Kidney epithelial cell (primary cell): ENCODE measurements at regions not wholly inside any gene's neighbourhood (a gene's known extent, or its start where the extent isn't known, plus 50 kb on each side); places are given as distances from the start of the nearest gene placed in this dataset.
A peak's percentile ranks its signal among the peaks of the same experiment; 100 is the strongest.

Source experiments
- DNase-seq: peaks from one replicate; pipeline ENCODE4 v3.0.0-alpha.2; 2010; ENCODE audit warnings: low read depth
- H3K27me3 ChIP-seq: 2 replicates; pipeline ENCODE4 v1.6.0; 2011; ENCODE audit warnings: low read length; ENCODE audit not compliant: control insufficient read depth, insufficient read depth
- H3K36me3 ChIP-seq: 2 replicates; pipeline ENCODE4 v1.5.1; 2011; ENCODE audit warnings: low read length; ENCODE audit not compliant: control insufficient read depth, insufficient read depth
- H3K4me3 ChIP-seq: 2 replicates; pipeline ENCODE4 v1.5.1; 2011; ENCODE audit warnings: low read depth, mild to moderate bottlenecking, control low read depth, low read length
- TF ChIP-seq, protein P1 (sequence below): IDR thresholded peaks from 2 replicates; pipeline ENCODE4 v1.5.1; 2011; ENCODE audit warnings: mild to moderate bottlenecking, moderate library complexity, low read length, control low read depth, inconsistent platforms; ENCODE audit not compliant: insufficient read depth, poor library complexity, severe bottlenecking

DNA sequence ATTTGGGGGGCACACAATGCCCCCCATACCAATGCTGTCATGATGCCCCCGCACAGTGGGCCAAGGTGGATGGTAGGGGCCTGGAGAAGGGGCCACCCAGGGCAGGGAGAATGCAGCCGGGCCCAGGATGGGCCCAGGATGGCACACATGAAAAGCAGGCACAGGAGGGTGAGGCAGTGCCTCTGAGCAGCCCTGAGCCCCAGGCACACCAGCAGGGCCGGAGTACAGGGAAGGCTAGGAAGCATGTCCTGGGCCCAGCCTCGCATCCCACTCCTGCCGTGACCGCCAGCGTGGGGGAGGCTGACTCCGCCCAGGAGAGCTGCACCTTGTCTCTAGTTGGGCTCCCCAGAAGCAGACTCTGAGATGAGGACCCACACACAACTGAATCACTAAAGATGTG lies 59.3 kb upstream of the TMEM72 start:
- TF ChIP-seq, protein P1, sequence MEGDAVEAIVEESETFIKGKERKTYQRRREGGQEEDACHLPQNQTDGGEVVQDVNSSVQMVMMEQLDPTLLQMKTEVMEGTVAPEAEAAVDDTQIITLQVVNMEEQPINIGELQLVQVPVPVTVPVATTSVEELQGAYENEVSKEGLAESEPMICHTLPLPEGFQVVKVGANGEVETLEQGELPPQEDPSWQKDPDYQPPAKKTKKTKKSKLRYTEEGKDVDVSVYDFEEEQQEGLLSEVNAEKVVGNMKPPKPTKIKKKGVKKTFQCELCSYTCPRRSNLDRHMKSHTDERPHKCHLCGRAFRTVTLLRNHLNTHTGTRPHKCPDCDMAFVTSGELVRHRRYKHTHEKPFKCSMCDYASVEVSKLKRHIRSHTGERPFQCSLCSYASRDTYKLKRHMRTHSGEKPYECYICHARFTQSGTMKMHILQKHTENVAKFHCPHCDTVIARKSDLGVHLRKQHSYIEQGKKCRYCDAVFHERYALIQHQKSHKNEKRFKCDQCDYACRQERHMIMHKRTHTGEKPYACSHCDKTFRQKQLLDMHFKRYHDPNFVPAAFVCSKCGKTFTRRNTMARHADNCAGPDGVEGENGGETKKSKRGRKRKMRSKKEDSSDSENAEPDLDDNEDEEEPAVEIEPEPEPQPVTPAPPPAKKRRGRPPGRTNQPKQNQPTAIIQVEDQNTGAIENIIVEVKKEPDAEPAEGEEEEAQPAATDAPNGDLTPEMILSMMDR = no peak
- no peaks in the 10 kb centered on the region for H3K36me3 ChIP-seq
- H3K4me3 ChIP-seq = no peak overlapping the region
- H3K27me3 ChIP-seq = no peaks in the 10 kb centered on the region
- DNase-seq = no peak

GRCh38 chr10:44853148-44853734 lies 57.9 kb upstream of the TMEM72 start:
- TF ChIP-seq, protein P1 = peak; percentile 53
- Histone ChIP-seq H3K27me3 (no peaks in the 10 kb centered on the region), H3K36me3 (no peaks in the 10 kb centered on the region), H3K4me3 (no peak overlapping the region)
- no peak for DNase-seq

DNA sequence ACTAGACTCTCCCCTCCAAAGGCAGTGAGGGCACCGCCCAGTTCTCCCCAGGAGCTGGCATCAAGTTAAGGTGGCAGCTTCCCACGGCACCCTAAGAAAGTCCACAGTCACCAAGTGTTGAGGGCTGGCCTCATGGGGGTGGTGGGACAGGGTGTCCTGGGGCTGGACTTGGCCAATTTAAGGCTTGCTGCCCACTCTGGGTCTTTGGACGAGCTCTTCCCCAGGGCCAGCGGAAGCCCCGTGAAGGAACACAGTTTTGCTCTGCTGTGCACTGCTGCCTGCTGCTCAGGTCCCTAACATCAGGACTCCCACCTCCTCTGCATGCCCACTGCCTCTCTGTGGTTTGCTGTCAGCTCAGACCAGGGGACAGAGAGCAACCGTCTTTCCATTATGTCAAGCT lies 57.3 kb upstream of the TMEM72 start:
- no peaks in the 10 kb centered on the region for H3K27me3 ChIP-seq
- TF ChIP-seq, protein P1 = no peak
- no peak overlapping the region for H3K4me3 ChIP-seq
- no peaks in the 10 kb centered on the region for H3K36me3 ChIP-seq
- no peak for DNase-seq

DNA sequence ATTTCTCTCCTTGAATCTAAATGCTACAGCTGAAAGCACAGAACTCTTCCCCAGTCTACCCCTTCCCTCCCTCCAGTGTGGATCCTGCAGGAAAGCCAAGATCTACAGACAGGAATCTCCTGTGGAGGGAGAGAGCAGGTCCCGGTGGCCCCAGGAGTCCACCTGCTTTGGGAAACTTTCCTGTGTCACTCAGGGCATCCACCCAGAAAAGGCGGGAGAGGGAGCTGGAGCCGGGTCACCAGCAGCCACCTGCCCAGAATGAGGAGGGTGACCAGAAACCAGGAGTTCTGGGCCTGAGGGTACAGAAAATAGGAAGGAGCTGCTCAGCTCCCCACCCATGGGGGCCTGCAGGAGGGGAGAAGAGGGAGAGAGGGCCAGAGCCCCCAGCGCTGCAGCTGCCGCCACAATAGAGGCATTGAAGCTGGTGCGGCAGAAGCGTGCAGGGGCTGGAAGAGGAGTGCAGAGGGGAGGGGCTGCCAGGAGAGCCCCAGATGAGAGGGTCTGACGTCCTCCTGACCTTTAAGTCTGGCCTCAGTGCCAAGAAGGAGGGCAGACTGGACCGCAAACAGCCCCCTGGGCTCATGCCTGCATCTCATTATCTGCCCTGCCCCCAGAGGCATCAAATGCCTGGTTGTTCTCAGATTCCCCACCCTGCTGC lies 56.3 kb upstream of the TMEM72 start:
- H3K36me3 ChIP-seq = no peaks in the 10 kb centered on the region
- TF ChIP-seq, protein P1 = no peak
- H3K27me3 ChIP-seq = no peaks in the 10 kb centered on the region
- no peak for DNase-seq
- no peak overlapping the region for H3K4me3 ChIP-seq

- Histone ChIP-seq H3K36me3 (no peaks in the 10 kb centered on the region), H3K4me3 (no peak overlapping the region), H3K27me3 (no peaks in the 10 kb centered on the region)
- no peak for DNase-seq
- TF ChIP-seq, protein P1 = no peak
Measured at GRCh38 chr10:44856696-44857095, 54.4 kb upstream of the TMEM72 start.

GRCh38 chr10:44857363-44858016 lies 53.6 kb upstream of the TMEM72 start:
- no peaks in the 10 kb centered on the region for H3K27me3 ChIP-seq
- H3K36me3 ChIP-seq = no peaks in the 10 kb centered on the region
- no peak overlapping the region for H3K4me3 ChIP-seq
- DNase-seq = no peak
- TF ChIP-seq, protein P1 = peak; percentile 99
